ENCODE measurements at regions not wholly inside any gene's neighbourhood (a gene's known extent, or its start where the extent isn't known, plus 50 kb on each side); places are given as distances from the start of the nearest gene placed in this dataset.

DNA sequence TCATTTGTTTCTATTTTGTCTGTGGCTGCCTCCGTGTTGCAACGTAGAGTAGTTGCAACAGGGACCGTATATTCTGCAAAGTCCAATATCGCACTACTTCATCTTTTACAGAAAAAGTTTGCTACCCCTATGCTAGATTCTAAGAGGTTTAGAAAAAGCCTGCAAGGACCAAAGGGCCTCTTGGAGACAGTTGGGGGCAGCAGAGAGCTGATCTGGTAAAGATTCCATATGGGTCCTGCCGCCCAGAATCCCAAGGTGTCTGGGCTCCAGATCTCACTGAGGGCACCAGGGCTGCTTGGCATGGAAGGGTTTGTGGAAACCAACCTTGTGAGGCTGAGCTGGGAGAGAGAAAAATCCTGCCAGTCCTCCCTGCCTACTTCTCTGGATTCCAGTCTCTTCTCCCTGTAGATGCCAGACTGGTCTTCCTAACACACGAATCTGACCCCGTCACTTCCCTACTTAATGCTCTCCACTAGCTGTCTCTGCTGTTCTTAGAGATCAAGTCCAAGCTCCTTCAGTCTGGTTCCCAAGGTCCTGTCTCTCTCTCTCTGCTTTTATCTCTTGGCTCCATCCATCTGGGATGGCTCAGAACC, 74.6 kb downstream of the GLRX5 start:
- ATAC-seq: peak; percentile 46 to 68 (median 56)
- Histone ChIP-seq H3K27ac (no peak overlapping the region), H3K4me1 (no peaks in the 10 kb centered on the region), H3K27me3 (no peaks in the 10 kb centered on the region), H3K9me3 (no peaks in the 10 kb centered on the region), H3K4me3 (no peak overlapping the region), H3K36me3 (no peaks in the 10 kb centered on the region)
- TF ChIP-seq, protein P1, sequence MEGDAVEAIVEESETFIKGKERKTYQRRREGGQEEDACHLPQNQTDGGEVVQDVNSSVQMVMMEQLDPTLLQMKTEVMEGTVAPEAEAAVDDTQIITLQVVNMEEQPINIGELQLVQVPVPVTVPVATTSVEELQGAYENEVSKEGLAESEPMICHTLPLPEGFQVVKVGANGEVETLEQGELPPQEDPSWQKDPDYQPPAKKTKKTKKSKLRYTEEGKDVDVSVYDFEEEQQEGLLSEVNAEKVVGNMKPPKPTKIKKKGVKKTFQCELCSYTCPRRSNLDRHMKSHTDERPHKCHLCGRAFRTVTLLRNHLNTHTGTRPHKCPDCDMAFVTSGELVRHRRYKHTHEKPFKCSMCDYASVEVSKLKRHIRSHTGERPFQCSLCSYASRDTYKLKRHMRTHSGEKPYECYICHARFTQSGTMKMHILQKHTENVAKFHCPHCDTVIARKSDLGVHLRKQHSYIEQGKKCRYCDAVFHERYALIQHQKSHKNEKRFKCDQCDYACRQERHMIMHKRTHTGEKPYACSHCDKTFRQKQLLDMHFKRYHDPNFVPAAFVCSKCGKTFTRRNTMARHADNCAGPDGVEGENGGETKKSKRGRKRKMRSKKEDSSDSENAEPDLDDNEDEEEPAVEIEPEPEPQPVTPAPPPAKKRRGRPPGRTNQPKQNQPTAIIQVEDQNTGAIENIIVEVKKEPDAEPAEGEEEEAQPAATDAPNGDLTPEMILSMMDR (IDR thresholded peaks at IDR 0.05): peak; percentile 21 to 65 (median 41)
- no peak for TF ChIP-seq POLR2A (IDR thresholded peaks at IDR 0.05)
- 30% methylated on average over 6 of the region's 7 CpGs for WGBS (ENCODE audit: insufficient coverage, low coverage, low lambda C conversion rate, missing lambda C conversion rate)
- intact Hi-C loops (cut with DNase I): no loop called here
- DNase-seq: no peak

DNA sequence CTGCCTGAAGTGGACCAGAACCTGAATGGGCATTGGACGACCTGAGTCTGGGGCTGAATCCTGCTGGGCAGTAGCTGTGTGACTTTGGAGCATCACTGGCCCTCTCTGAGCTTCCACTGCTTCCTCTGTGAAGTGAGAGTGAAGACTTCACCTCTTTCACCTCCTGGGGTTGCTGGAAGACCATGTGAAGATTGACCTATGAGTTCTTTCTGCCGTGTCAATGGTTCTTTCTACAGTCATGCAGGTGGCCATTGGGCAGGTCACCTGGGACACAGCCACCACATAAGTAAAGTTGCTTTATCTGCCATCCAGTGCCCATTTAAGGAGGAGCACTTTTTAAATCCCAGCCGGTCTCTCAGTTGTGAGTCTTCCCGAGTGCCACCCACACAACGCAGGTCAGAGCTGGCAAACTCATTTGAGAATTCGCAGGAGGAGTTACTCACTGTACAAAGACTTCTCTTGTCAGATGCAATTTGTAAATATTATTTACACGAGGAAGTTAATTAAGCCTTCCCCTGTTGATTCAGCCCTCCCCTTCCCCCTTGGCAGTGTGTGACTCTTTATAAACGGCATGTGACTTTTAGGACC, 74.8 kb upstream of the TCL1B start:
- TF ChIP-seq, protein P1 (IDR thresholded peaks at IDR 0.05): no peak
- TF ChIP-seq POLR2A (IDR thresholded peaks at IDR 0.05): no peak
- H3K27me3 ChIP-seq: no peaks in the 10 kb centered on the region
- no peaks in the 10 kb centered on the region for H3K9me3 ChIP-seq
- H3K4me1 ChIP-seq: no peaks in the 10 kb centered on the region
- intact Hi-C loops (cut with DNase I): no loop called here
- H3K36me3 ChIP-seq: no peaks in the 10 kb centered on the region
- WGBS (ENCODE audit: insufficient coverage, low coverage, low lambda C conversion rate, missing lambda C conversion rate): 46% methylated on average over 7 of the region's 8 CpGs
- DNase-seq: no peak
- ATAC-seq: no peak
- H3K27ac ChIP-seq: no peak overlapping the region
- no peak overlapping the region for H3K4me3 ChIP-seq

- Histone ChIP-seq H3K36me3 (no peaks in the 10 kb centered on the region), H3K27ac (no peak overlapping the region), H3K9me3 (no peaks in the 10 kb centered on the region), H3K27me3 (no peaks in the 10 kb centered on the region), H3K4me3 (no peak overlapping the region), H3K4me1 (no peaks in the 10 kb centered on the region)
- TF ChIP-seq, protein P1 (IDR thresholded peaks at IDR 0.05): no peak
- TF ChIP-seq POLR2A (IDR thresholded peaks at IDR 0.05): no peak
- no peak for ATAC-seq
- intact Hi-C loops (cut with DNase I): no loop called here
- 63% methylated on average over 4 of the region's 5 CpGs for WGBS (ENCODE audit: insufficient coverage, low coverage, low lambda C conversion rate, missing lambda C conversion rate)
- no peak for DNase-seq
Measured at GRCh38 chr14:95614349-95614748, 71.9 kb upstream of the TCL1B start.

DNA sequence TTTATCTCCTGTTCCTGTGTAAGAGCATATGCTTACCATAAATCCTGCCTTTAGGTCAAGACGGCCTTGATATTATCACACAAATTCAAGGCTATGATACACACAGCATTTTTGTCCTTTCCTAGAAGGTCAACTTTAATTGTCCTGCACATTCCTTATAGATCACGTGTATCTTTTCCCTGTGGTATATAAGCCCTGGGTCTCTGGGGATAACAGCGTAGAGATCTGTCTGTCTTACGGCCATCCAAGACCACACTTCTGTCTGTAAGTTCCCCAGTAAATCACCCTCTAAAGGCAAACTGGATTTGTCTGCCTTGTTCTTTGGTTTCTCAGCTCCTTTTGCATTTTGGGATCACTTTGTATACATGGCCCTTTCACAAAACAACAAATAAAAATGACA, 69.5 kb upstream of the TCL1B start:
- intact Hi-C loops (cut with DNase I): no loop called here
- no peak overlapping the region for H3K27ac ChIP-seq
- TF ChIP-seq, protein P1 (IDR thresholded peaks at IDR 0.05): no peak
- no peak for TF ChIP-seq POLR2A (IDR thresholded peaks at IDR 0.05)
- no peaks in the 10 kb centered on the region for H3K4me1 ChIP-seq
- 40% methylated on average over 4 of the region's 4 CpGs for WGBS (ENCODE audit: insufficient coverage, low coverage, low lambda C conversion rate, missing lambda C conversion rate)
- no peaks in the 10 kb centered on the region for H3K36me3 ChIP-seq
- no peaks in the 10 kb centered on the region for H3K9me3 ChIP-seq
- DNase-seq (no peak), ATAC-seq (no peak)
- no peaks in the 10 kb centered on the region for H3K27me3 ChIP-seq
- H3K4me3 ChIP-seq: no peak overlapping the region

Data from right lobe of liver (tissue), 6 donors.